ENCODE measurements at regions not wholly inside any gene's neighbourhood (a gene's known extent, or its start where the extent isn't known, plus 50 kb on each side); places are given as distances from the start of the nearest gene placed in this dataset.

GRCh38 chr13:44058624-44059215, 179.0 kb downstream of the LACC1 start:
- TF ChIP-seq EP300 (IDR thresholded peaks at IDR 0.05) (no peak), CTCF (IDR thresholded peaks at IDR 0.05) (no peak), POLR2A (IDR thresholded peaks at IDR 0.05) (no peak)

All from tibial nerve (tissue), 4 donors.